GM23248 (cell line): ENCODE measurements at regions not wholly inside any gene's neighbourhood (a gene's known extent, or its start where the extent isn't known, plus 50 kb on each side); places are given as distances from the start of the nearest gene placed in this dataset.
A peak's percentile ranks its signal among the peaks of the same experiment; 100 is the strongest.

Experiments used
- DNase-seq: peaks from one replicate; pipeline ENCODE4 v3.0.0-alpha.2; 2015
- H2AFZ ChIP-seq: fragments of 200-600 bp; sonication (generic); 2 replicates; pipeline ENCODE4 v1.6.1; 2016; ENCODE audit warnings: antibody characterized with exemption
- H3F3A ChIP-seq: fragments of 200-600 bp; sonication (generic); 2 replicates; pipeline ENCODE4 v1.6.1; 2016; ENCODE audit warnings: mild to moderate bottlenecking, antibody characterized with exemption, mixed run types; ENCODE audit not compliant: insufficient read depth
- H3K27ac ChIP-seq: fragments of 200-600 bp; sonication (generic); 2 replicates; pipeline ENCODE4 v1.5.1; 2016; ENCODE audit warnings: mild to moderate bottlenecking
- H3K27me3 ChIP-seq: fragments of 200-600 bp; sonication (generic); replicated peaks from 2 replicates; pipeline ENCODE4 v1.6.1; 2016; ENCODE audit warnings: mild to moderate bottlenecking; ENCODE audit not compliant: insufficient read depth
- H3K36me3 ChIP-seq: fragments of 200-600 bp; sonication (generic); 2 replicates; pipeline ENCODE4 v1.6.1; 2016; ENCODE audit warnings: low read depth, mild to moderate bottlenecking
- H3K4me1 ChIP-seq: fragments of 200-600 bp; sonication (generic); 2 replicates; pipeline ENCODE4 v1.6.1; 2016; ENCODE audit warnings: mild to moderate bottlenecking; ENCODE audit not compliant: insufficient read depth
- H3K4me2 ChIP-seq: fragments of 200-600 bp; sonication (generic); one replicate; pipeline ENCODE4 v1.6.1; 2016; ENCODE audit warnings: mild to moderate bottlenecking; ENCODE audit not compliant: unreplicated experiment
- H3K4me3 ChIP-seq: fragments of 200-600 bp; sonication (generic); 2 replicates; pipeline ENCODE4 v1.5.1; 2016; ENCODE audit warnings: mild to moderate bottlenecking
- H3K79me2 ChIP-seq: fragments of 200-600 bp; sonication (generic); 2 replicates; pipeline ENCODE4 v1.6.1; 2016; ENCODE audit warnings: mild to moderate bottlenecking; ENCODE audit not compliant: insufficient read depth
- H3K9ac ChIP-seq: fragments of 200-600 bp; sonication (generic); 2 replicates; pipeline ENCODE4 v1.6.1; 2016; ENCODE audit warnings: mild to moderate bottlenecking
- H3K9me2 ChIP-seq: fragments of 200-600 bp; sonication (generic); 2 replicates; pipeline ENCODE4 v1.6.1; 2016; ENCODE audit warnings: mixed run types, mild to moderate bottlenecking, moderate library complexity; ENCODE audit not compliant: insufficient read depth
- H3K9me3 ChIP-seq: fragments of 200-600 bp; sonication (generic); one replicate; pipeline ENCODE4 v1.6.1; 2017; ENCODE audit warnings: low read depth
- H4K20me1 ChIP-seq: fragments of 200-600 bp; sonication (generic); 2 replicates; pipeline ENCODE4 v1.6.0; 2016; ENCODE audit not compliant: insufficient read depth
- EZH2 ChIP-seq: fragments of 200-600 bp; sonication (generic); IDR thresholded peaks from 2 replicates; pipeline ENCODE4 v1.6.1; 2018; ENCODE audit warnings: antibody characterized with exemption, mild to moderate bottlenecking; ENCODE audit not compliant: insufficient read depth, poor library complexity, severe bottlenecking
- EZH2phosphoT487 ChIP-seq: fragments of 200-600 bp; sonication (generic); IDR thresholded peaks from 2 replicates; pipeline ENCODE4 v1.6.1; 2018; ENCODE audit warnings: antibody characterized with exemption, moderate library complexity, mild to moderate bottlenecking, low read depth; ENCODE audit not compliant: insufficient read depth
- WGBS, 2 experiments: methylation state at CpG; one replicate each; pipeline ENCODE4 v1.1.6; 2015 to 2017; ENCODE audit warnings: low lambda C conversion rate in 2 of 2, low coverage in 1 of 2; ENCODE audit errors: missing lambda C conversion rate in 2 of 2; 5-methylcytosine and 5-hydroxymethylcytosine counted together
- in situ Hi-C: fragments of 300-500 bp; cut with MboI; formaldehyde crosslinking; loops from 2 replicates; pipeline ENCODE4 v1.15.0; 2020

GRCh38 chr11:106249617-106250239 lies 172.3 kb downstream of the AASDHPPT start:
- no peaks in the 10 kb centered on the region for H4K20me1 ChIP-seq
- H2AFZ ChIP-seq: no peak overlapping the region
- peak; percentile 17 for DNase-seq
- H3K36me3 ChIP-seq: no peaks in the 10 kb centered on the region
- no peaks in the 10 kb centered on the region for H3K27me3 ChIP-seq
- 28 to 43% methylated on average over 5 of the region's 5 CpGs for WGBS, 2 experiments
- no peaks in the 10 kb centered on the region for H3K9me2 ChIP-seq
- H3K9me3 ChIP-seq: no peaks in the 10 kb centered on the region
- no peaks in the 10 kb centered on the region for H3K4me1 ChIP-seq
- no peaks in the 10 kb centered on the region for H3F3A ChIP-seq
- no peak overlapping the region for H3K4me2 ChIP-seq
- no peak overlapping the region for H3K4me3 ChIP-seq
- H3K79me2 ChIP-seq: no peaks in the 10 kb centered on the region
- TF ChIP-seq EZH2 (no peak), EZH2phosphoT487 (no peak)
- in situ Hi-C loops: no loop called here
- no peak overlapping the region for H3K9ac ChIP-seq
- no peak overlapping the region for H3K27ac ChIP-seq

GRCh38 chr11:106262852-106263251 lies 185.4 kb downstream of the AASDHPPT start:
- Histone ChIP-seq H3K36me3 (no peaks in the 10 kb centered on the region), H3K9me3 (no peaks in the 10 kb centered on the region), H3K4me1 (no peaks in the 10 kb centered on the region), H2AFZ (no peak overlapping the region), H3F3A (no peaks in the 10 kb centered on the region), H4K20me1 (no peaks in the 10 kb centered on the region), H3K9ac (no peak overlapping the region), H3K4me3 (no peak overlapping the region), H3K27me3 (no peaks in the 10 kb centered on the region; the same call in 1 of the 2 replicates), H3K27ac (no peak overlapping the region), H3K9me2 (no peaks in the 10 kb centered on the region), H3K4me2 (no peak overlapping the region), H3K79me2 (no peaks in the 10 kb centered on the region)
- WGBS, 2 experiments: 77% methylated on average over 3 of the region's 3 CpGs
- no peak for DNase-seq
- in situ Hi-C loops: no loop called here
- TF ChIP-seq EZH2phosphoT487: no peak
- TF ChIP-seq EZH2: no peak

- 19 to 23% methylated on average over 3 of the region's 3 CpGs for WGBS, 2 experiments
- in situ Hi-C loops: no loop called here
- no peak overlapping the region for H3K9ac ChIP-seq
- H4K20me1 ChIP-seq: no peaks in the 10 kb centered on the region
- DNase-seq: no peak
- no peak overlapping the region for H3K4me3 ChIP-seq
- no peak overlapping the region for H3K27ac ChIP-seq
- no peaks in the 10 kb centered on the region for H3K9me3 ChIP-seq
- H3K4me2 ChIP-seq: no peak overlapping the region
- no peaks in the 10 kb centered on the region for H3K36me3 ChIP-seq
- H3K27me3 ChIP-seq: no peaks in the 10 kb centered on the region; the same call in 1 of the 2 replicates
- no peak overlapping the region for H2AFZ ChIP-seq
- no peaks in the 10 kb centered on the region for H3F3A ChIP-seq
- no peaks in the 10 kb centered on the region for H3K79me2 ChIP-seq
- TF ChIP-seq EZH2 (no peak), EZH2phosphoT487 (no peak)
- H3K4me1 ChIP-seq: no peaks in the 10 kb centered on the region
- no peaks in the 10 kb centered on the region for H3K9me2 ChIP-seq
Measured at GRCh38 chr11:106263527-106263926, 186.1 kb downstream of the AASDHPPT start.

GRCh38 chr11:106271086-106271485 lies 193.6 kb downstream of the AASDHPPT start:
- Histone ChIP-seq H4K20me1 (no peaks in the 10 kb centered on the region), H3K9me3 (no peaks in the 10 kb centered on the region), H3K27ac (no peak overlapping the region), H3K36me3 (no peaks in the 10 kb centered on the region), H3F3A (no peaks in the 10 kb centered on the region), H2AFZ (no peak overlapping the region), H3K27me3 (no peaks in the 10 kb centered on the region), H3K9me2 (no peaks in the 10 kb centered on the region), H3K9ac (no peak overlapping the region), H3K79me2 (no peaks in the 10 kb centered on the region), H3K4me1 (peaks cover 24% of the 10 kb centered on the region), H3K4me2 (no peak overlapping the region), H3K4me3 (no peak overlapping the region)
- TF ChIP-seq EZH2 (no peak), EZH2phosphoT487 (no peak)
- in situ Hi-C loops: no loop called here
- DNase-seq: peak; percentile 43

- Histone ChIP-seq H3K4me1 (peaks cover 30% of the 10 kb centered on the region), H3K4me2 (no peak overlapping the region), H3K4me3 (no peak overlapping the region), H3K27ac (no peak overlapping the region), H3K9me2 (no peaks in the 10 kb centered on the region), H3K9ac (no peak overlapping the region), H3F3A (no peaks in the 10 kb centered on the region), H4K20me1 (no peaks in the 10 kb centered on the region), H3K79me2 (no peaks in the 10 kb centered on the region), H3K36me3 (no peaks in the 10 kb centered on the region), H3K27me3 (no peaks in the 10 kb centered on the region), H3K9me3 (no peaks in the 10 kb centered on the region), H2AFZ (no peak overlapping the region)
- in situ Hi-C loops: no loop called here
- TF ChIP-seq EZH2phosphoT487 (no peak), EZH2 (no peak)
- peak; percentile 39 for DNase-seq
- WGBS, 2 experiments: 26 to 32% methylated on average over 2 of the region's 2 CpGs
Measured at GRCh38 chr11:106271686-106272085, 194.2 kb downstream of the AASDHPPT start.
